SU-DHL-6 (cell line): ENCODE measurements at regions not wholly inside any gene's neighbourhood (a gene's known extent, or its start where the extent isn't known, plus 50 kb on each side); places are given as distances from the start of the nearest gene placed in this dataset.

Experiments used
- H2AFZ ChIP-seq: fragments of 200-600 bp; sonication (generic); 2 replicates; pipeline ENCODE4 v1.6.1; 2014; ENCODE audit warnings: low read depth, mild to moderate bottlenecking, moderate library complexity, mixed read lengths, antibody characterized with exemption, low read length; ENCODE audit not compliant: severe bottlenecking
- H3F3A ChIP-seq: fragments of 200-600 bp; shearing (Covaris generic); 2 replicates; pipeline ENCODE4 v1.6.0; 2016; ENCODE audit warnings: antibody characterized with exemption, mild to moderate bottlenecking; ENCODE audit not compliant: insufficient read depth
- H3K27ac ChIP-seq: fragments of 200-600 bp; sonication (generic); 2 replicates; pipeline ENCODE4 v1.5.1; 2016; ENCODE audit warnings: low read depth, mild to moderate bottlenecking, low read length, moderate library complexity, mixed read lengths
- H3K27me3 ChIP-seq: fragments of 200-600 bp; sonication (generic), shearing (Covaris generic); 2 replicates; pipeline ENCODE4 v1.6.0; 2014; ENCODE audit warnings: mild to moderate bottlenecking, low read length
- H3K36me3 ChIP-seq: fragments of 200-600 bp; sonication (generic); 2 replicates; pipeline ENCODE4 v1.6.1; 2014; ENCODE audit warnings: mild to moderate bottlenecking, low read length, mixed read lengths
- H3K4me2 ChIP-seq: fragments of 300-600, 200-600 bp; shearing (Covaris generic), sonication (generic); 2 replicates; pipeline ENCODE4 v1.6.0; 2014; ENCODE audit warnings: low read length, low read depth, mild to moderate bottlenecking; ENCODE audit not compliant: poor library complexity, severe bottlenecking
- H3K4me3 ChIP-seq: fragments of 200-600 bp; sonication (generic); 2 replicates; pipeline ENCODE4 v1.5.1; 2014; ENCODE audit warnings: antibody characterized with exemption, low read length, mild to moderate bottlenecking, mixed read lengths; ENCODE audit not compliant: insufficient read depth, poor library complexity, severe bottlenecking
- H3K79me2 ChIP-seq: fragments of 200-600 bp; sonication (generic); 2 replicates; pipeline ENCODE4 v1.6.1; 2014; ENCODE audit warnings: mild to moderate bottlenecking, low read length, moderate library complexity; ENCODE audit not compliant: insufficient read depth
- H3K9ac ChIP-seq: fragments of 200-600 bp; sonication (generic); 2 replicates; pipeline ENCODE4 v1.7.0; 2014; ENCODE audit warnings: mild to moderate bottlenecking, low read length
- H3K9me2 ChIP-seq: fragments of 200-600 bp; sonication (generic); replicated peaks from 2 replicates; pipeline ENCODE4 v1.6.1; 2014; ENCODE audit warnings: low read length; ENCODE audit not compliant: insufficient read depth
- H3K9me3 ChIP-seq: fragments of 200-600 bp; sonication (generic); 2 replicates; pipeline ENCODE4 v1.6.1; 2014; ENCODE audit warnings: low read length, mixed read lengths; ENCODE audit not compliant: insufficient read depth
- H4K20me1 ChIP-seq: fragments of 200-600 bp; sonication (generic); 2 replicates; pipeline ENCODE4 v1.6.1; 2014; ENCODE audit warnings: low read depth, mild to moderate bottlenecking, antibody characterized with exemption, low read length, moderate library complexity, mixed read lengths
- CTCF ChIP-seq: fragments of 200-600 bp; sonication (generic); IDR thresholded peaks from one replicate; pipeline ENCODE4 v1.5.1; 2017; ENCODE audit warnings: antibody characterized with exemption, mild to moderate bottlenecking, low read length, moderate library complexity; ENCODE audit not compliant: insufficient read depth, poor library complexity, severe bottlenecking
- EZH2phosphoT487 ChIP-seq: fragments of 200-600 bp; sonication (generic), shearing (Covaris generic); conservative IDR thresholded peaks from 2 replicates; pipeline ENCODE4 v1.6.1; 2018; ENCODE audit warnings: mild to moderate bottlenecking, antibody characterized with exemption, low read length, moderate library complexity, mixed read lengths

GRCh38 chrX:82556588-82556987 is 951.5 kb upstream of the POU3F4 start:
- Histone ChIP-seq H2AFZ (no peak overlapping the region), H4K20me1 (no peaks in the 10 kb centered on the region), H3K9me3 (no peaks in the 10 kb centered on the region), H3K27me3 (no peaks in the 10 kb centered on the region), H3K4me3 (no peak overlapping the region), H3K9me2 (no peaks in the 10 kb centered on the region), H3K27ac (no peak overlapping the region), H3K4me2 (no peak overlapping the region), H3F3A (no peaks in the 10 kb centered on the region), H3K9ac (no peak overlapping the region), H3K79me2 (no peaks in the 10 kb centered on the region), H3K36me3 (no peaks in the 10 kb centered on the region)
- no peak for TF ChIP-seq CTCF
- TF ChIP-seq EZH2phosphoT487: no peak

GRCh38 chrX:82585868-82586267 is 922.2 kb upstream of the POU3F4 start:
- H3F3A ChIP-seq: no peaks in the 10 kb centered on the region
- H3K4me3 ChIP-seq: no peak overlapping the region
- H3K27ac ChIP-seq: no peak overlapping the region
- H2AFZ ChIP-seq: no peak overlapping the region
- no peak overlapping the region for H3K4me2 ChIP-seq
- H3K27me3 ChIP-seq: no peaks in the 10 kb centered on the region
- no peaks in the 10 kb centered on the region for H3K79me2 ChIP-seq
- no peaks in the 10 kb centered on the region for H4K20me1 ChIP-seq
- H3K36me3 ChIP-seq: no peaks in the 10 kb centered on the region
- H3K9ac ChIP-seq: no peak overlapping the region
- TF ChIP-seq EZH2phosphoT487: no peak
- no peak for TF ChIP-seq CTCF
- H3K9me3 ChIP-seq: no peaks in the 10 kb centered on the region
- no peaks in the 10 kb centered on the region for H3K9me2 ChIP-seq

GRCh38 chrX:82589410-82589809 is 918.7 kb upstream of the POU3F4 start:
- TF ChIP-seq EZH2phosphoT487 (no peak), CTCF (no peak)
- Histone ChIP-seq H2AFZ (no peak overlapping the region), H3K27ac (no peak overlapping the region), H3K4me2 (no peak overlapping the region), H3K9ac (no peak overlapping the region), H3K27me3 (no peaks in the 10 kb centered on the region), H3K36me3 (no peaks in the 10 kb centered on the region), H4K20me1 (no peaks in the 10 kb centered on the region), H3K9me3 (no peaks in the 10 kb centered on the region), H3K79me2 (no peaks in the 10 kb centered on the region), H3F3A (no peaks in the 10 kb centered on the region), H3K4me3 (no peak overlapping the region), H3K9me2 (no peaks in the 10 kb centered on the region)

- no peaks in the 10 kb centered on the region for H3K9me3 ChIP-seq
- no peaks in the 10 kb centered on the region for H3K27me3 ChIP-seq
- no peaks in the 10 kb centered on the region for H4K20me1 ChIP-seq
- no peak overlapping the region for H3K9ac ChIP-seq
- H3F3A ChIP-seq: no peaks in the 10 kb centered on the region
- no peaks in the 10 kb centered on the region for H3K9me2 ChIP-seq
- no peak for TF ChIP-seq CTCF
- no peak for TF ChIP-seq EZH2phosphoT487
- no peaks in the 10 kb centered on the region for H3K36me3 ChIP-seq
- H3K79me2 ChIP-seq: no peaks in the 10 kb centered on the region
- H3K4me3 ChIP-seq: no peak overlapping the region
- no peak overlapping the region for H3K27ac ChIP-seq
- no peak overlapping the region for H2AFZ ChIP-seq
- no peak overlapping the region for H3K4me2 ChIP-seq
Observed at GRCh38 chrX:82591421-82591820, 916.7 kb upstream of the POU3F4 start.
